HFF-Myc (cell line): ENCODE measurements at regions not wholly inside any gene's neighbourhood (a gene's known extent, or its start where the extent isn't known, plus 50 kb on each side); places are given as distances from the start of the nearest gene placed in this dataset.
"Not testable (repeated sequence)": the region's sequence is repeated elsewhere in the genome, so short reads cannot be mapped to it uniquely, and the experiment has no call there.

Experiments
- DNase-seq: peaks from one replicate; pipeline ENCODE4 v3.0.0-alpha.2; 2011; ENCODE audit warnings: low read depth; ENCODE audit errors: extremely low read depth
- H3K4me3 ChIP-seq: replicated peaks from 2 replicates; pipeline ENCODE4 v1.5.1; 2011; ENCODE audit warnings: low read depth, mild to moderate bottlenecking, control low read depth, low read length
- TF ChIP-seq, protein P1 (sequence below): IDR thresholded peaks from 2 replicates; pipeline ENCODE4 v1.5.1; 2012; ENCODE audit warnings: mild to moderate bottlenecking, low read depth, low read length, control low read depth; ENCODE audit errors: missing control alignments

DNA sequence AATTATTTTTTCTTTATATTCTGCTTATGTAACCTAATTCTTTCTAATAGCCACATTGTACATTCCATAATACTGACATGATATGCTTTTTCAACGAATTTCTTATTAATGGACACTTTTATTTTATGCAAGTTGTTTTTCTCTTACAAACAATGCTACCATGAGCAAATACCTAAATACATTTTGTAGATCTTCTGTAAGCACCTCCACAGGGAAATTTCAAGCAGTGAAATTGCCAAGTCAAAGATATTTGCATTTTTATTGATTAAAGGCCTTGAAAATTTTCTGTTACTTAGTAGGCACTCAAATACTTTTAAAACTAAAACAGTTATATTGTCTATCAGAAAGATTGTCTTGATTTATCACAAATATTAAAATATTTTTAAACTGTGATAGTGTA, 79.6 kb upstream of the C3orf49 start:
- TF ChIP-seq, protein P1, sequence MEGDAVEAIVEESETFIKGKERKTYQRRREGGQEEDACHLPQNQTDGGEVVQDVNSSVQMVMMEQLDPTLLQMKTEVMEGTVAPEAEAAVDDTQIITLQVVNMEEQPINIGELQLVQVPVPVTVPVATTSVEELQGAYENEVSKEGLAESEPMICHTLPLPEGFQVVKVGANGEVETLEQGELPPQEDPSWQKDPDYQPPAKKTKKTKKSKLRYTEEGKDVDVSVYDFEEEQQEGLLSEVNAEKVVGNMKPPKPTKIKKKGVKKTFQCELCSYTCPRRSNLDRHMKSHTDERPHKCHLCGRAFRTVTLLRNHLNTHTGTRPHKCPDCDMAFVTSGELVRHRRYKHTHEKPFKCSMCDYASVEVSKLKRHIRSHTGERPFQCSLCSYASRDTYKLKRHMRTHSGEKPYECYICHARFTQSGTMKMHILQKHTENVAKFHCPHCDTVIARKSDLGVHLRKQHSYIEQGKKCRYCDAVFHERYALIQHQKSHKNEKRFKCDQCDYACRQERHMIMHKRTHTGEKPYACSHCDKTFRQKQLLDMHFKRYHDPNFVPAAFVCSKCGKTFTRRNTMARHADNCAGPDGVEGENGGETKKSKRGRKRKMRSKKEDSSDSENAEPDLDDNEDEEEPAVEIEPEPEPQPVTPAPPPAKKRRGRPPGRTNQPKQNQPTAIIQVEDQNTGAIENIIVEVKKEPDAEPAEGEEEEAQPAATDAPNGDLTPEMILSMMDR: no peak
- no peak overlapping the region for H3K4me3 ChIP-seq
- DNase-seq: no peak

DNA sequence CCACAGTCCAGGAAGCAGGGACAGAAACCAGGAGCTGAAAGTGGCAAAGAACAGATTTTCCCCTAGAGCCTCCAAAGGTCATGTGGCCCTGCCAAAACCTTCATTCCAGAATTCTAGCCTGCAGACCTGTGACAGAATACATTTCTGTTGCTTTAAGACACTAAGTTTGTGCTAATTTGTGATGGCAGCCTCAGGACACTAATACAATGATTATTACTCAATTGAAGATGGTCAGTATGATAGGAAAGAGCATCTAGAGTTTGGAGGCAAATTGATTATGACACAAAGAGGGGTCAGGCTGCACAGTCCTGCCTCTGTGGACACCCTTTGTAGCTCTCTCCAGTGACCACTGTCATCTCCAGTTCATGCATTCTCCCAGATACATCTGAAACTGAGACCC, 79.0 kb upstream of the C3orf49 start:
- TF ChIP-seq, protein P1: no peak
- no peak overlapping the region for H3K4me3 ChIP-seq
- no peak for DNase-seq

DNA sequence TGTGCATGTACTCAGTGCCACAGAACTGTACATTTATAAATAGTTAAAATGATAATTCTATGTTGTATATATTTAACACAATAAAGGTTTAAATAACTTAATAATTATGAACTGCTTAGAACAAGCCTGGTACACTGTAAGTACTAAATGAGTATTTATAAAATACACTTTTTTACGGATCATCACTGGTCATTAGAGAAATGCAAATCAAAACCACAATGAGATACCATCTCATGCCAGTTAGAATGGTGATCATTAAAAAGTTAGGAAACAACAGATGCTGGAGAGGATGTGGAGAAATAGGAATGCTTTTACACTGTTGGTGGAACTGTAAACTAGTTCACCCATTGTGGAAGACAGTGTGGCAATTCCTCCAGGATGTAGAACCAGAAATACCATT, 74.4 kb upstream of the C3orf49 start:
- DNase-seq: not testable (repeated sequence)

DNA sequence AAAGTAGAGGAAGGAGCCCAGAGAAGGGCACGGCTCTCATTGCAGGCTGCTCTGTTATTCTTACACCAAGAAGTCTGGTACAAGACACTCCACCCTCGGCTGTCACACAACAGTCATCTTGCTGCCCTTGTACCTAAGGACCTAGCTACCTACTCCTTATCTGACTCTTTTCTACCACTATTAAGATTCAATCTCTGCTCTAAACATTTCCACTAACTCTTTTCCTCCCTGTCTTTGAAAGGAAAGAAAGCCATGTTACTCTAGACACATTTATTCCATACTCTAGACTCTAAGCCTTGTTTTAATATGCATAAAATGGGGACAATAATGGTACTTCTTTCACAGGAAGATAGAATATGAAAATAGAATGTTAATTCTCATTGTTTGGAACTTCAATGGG, 73.3 kb upstream of the C3orf49 start:
- DNase-seq: no peak
- H3K4me3 ChIP-seq: no peak overlapping the region
- TF ChIP-seq, protein P1: no peak

More for the DNA sequence above, 74.4 kb upstream of the C3orf49 start:
- H3K4me3 ChIP-seq: not testable (repeated sequence)

DNA sequence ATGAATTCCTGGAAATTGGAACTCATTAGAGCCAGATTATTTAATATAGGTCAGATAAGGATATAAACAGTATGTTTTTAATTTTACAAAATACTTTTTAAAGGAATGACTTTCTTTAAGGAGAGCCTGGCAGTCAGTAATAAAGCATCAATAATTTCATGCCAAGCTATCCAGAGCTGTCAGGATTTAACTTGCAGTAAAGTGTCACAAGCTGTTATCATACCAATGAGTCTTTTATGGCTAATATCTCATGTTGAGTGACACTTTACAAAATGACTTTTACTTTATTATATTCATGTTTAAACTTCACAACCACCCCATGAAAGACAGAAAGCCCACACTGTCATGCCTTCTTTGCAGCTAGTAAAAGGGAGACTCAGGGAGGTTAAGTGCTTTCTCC, 72.9 kb upstream of the C3orf49 start:
- no peak for DNase-seq
- TF ChIP-seq, protein P1: no peak
- no peak overlapping the region for H3K4me3 ChIP-seq

DNA sequence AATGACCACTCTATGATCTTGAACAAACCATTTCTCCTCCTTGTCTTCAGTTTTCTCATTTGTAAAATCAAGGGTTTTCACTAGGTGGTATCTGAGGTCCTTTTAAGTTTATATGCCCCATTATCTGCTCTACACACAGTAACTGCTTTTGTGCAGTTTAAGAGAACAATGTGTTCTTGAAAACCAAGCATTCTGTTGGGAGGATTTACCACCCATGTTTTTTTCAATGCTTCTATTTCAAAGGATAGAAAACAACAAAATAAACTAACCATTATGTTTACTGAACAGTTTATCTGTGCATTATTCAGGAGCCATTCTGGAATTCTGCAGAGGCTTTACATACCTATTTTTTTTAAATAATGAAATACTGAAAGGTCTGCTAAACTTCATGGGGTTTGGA, 67.6 kb upstream of the C3orf49 start:
- TF ChIP-seq, protein P1: no peak
- DNase-seq: no peak
- no peak overlapping the region for H3K4me3 ChIP-seq

DNA sequence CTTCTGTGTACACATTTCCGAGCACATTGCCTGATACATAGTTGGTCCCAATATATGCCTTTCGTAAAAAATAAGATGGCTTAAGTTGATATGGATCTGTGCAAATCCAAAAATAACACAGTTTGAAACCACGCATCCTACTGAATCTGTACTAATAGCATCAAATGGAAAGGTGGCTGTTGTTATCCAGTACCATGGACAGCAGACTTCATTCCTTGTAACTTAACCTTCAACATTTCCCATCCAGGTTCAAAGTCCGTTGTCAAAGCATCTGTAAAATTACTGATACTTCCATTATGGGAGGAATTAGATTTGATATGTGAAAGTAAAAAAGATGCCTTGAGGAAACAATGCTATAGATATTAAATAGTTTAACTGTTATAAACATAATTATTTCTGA, 65.5 kb upstream of the C3orf49 start:
- H3K4me3 ChIP-seq: no peak overlapping the region
- TF ChIP-seq, protein P1: no peak
- DNase-seq: no peak
